Adrenal gland (tissue), 9 donors: ENCODE measurements at regions not wholly inside any gene's neighbourhood (a gene's known extent, or its start where the extent isn't known, plus 50 kb on each side); places are given as distances from the start of the nearest gene placed in this dataset.

Source experiments
- DNase-seq, 7 donors: peaks; one replicate each; pipeline ENCODE4 v3.0.0-alpha.2; 2019 to 2020
- H3K27ac ChIP-seq, 5 donors: fragments of 200-600 bp; sonication (generic) in 4 of 5; 1 replicate in 3 of 5; 2 replicates in 2 of 5; pipeline versions ENCODE4 v1.5.1 to v1.8.0; 2016 to 2020; ENCODE audit warnings: mild to moderate bottlenecking in 1 of 5
- H3K27me3 ChIP-seq: fragments of 200-600 bp; 2 replicates; pipeline ENCODE4 v1.8.0; 2021
- H3K36me3 ChIP-seq, 2 donors: fragments of 200-600 bp; replicated peaks in 1 of 2; 1 replicate in 1 of 2; 2 replicates in 1 of 2; pipeline versions ENCODE4 v1.5.1 to v1.8.0; 2018 to 2022
- H3K4me1 ChIP-seq, 2 donors: fragments of 200-600 bp; replicated peaks in 1 of 2; 1 replicate in 1 of 2; 2 replicates in 1 of 2; pipeline versions ENCODE4 v1.5.1 to v1.8.0; 2018 to 2021
- H3K4me3 ChIP-seq, 4 donors: fragments of 200-600 bp; sonication (generic) in 3 of 4; one replicate each; pipeline ENCODE4 v1.5.1; 2016 to 2018
- H3K9me3 ChIP-seq, 3 donors: fragments of 200-600 bp; sonication (generic) in 1 of 3; replicated peaks in 1 of 3; 1 replicate in 2 of 3; 2 replicates in 1 of 3; pipeline versions ENCODE4 v1.5.1 to v1.8.0; 2016 to 2021
- CTCF ChIP-seq, 6 experiments: fragments of 450-650 bp in 4 of 6; fragments of 200-600 bp in 2 of 6; sonication (generic) in 1 of 6; IDR thresholded peaks; 1 replicate in 5 of 6; 2 replicates in 1 of 6; pipeline versions ENCODE4 v1.5.1 to v1.8.0; 2016 to 2021; ENCODE audit warnings: antibody characterized with exemption in 6 of 6, mild to moderate bottlenecking in 2 of 6, moderate library complexity in 1 of 6
- POLR2A ChIP-seq, 2 donors: fragments of 450-650 bp; IDR thresholded peaks; one replicate each; pipeline ENCODE4 v1.6.1; 2017; ENCODE audit warnings: antibody characterized with exemption in 2 of 2, mild to moderate bottlenecking in 2 of 2, moderate library complexity in 1 of 2
- WGBS, 4 donors: extraction: QIAGEN DNeasy Blood & Tissue Kit in 2 of 4; methylation state at CpG; one replicate each; pipeline versions ENCODE4 v1.1.5 to v1.1.7; 2013 to 2017; 5-methylcytosine and 5-hydroxymethylcytosine counted together
- intact Hi-C, 2 donors: fragments of 100-400 bp; cut with DNase I; formaldehyde crosslinking; loops; one replicate each; pipeline versions ENCODE4 v1.14.1 to v1.15.0; 2022 to 2023
- donor health status: healthy with polysubstance abuse.
- donor health status: Bipolar disorder and iron deficiency.
- donor health status: DM: yes; HTN: yes; CAD: no.
- donor health status: DM: no; HTN: no; CAD: no.
- donor health status: DM: no; HTN: no; CAD: no.

- H3K4me3 ChIP-seq: no peak overlapping the region
- no peak for DNase-seq
- WGBS, 4 donors: 76 to 88% (median 80%) methylated on average over 2 of the region's 2 CpGs
- no peaks in the 10 kb centered on the region for H3K9me3 ChIP-seq
- H3K27ac ChIP-seq: no peak overlapping the region
- intact Hi-C loops: no loop called here
- TF ChIP-seq POLR2A (IDR thresholded peaks at IDR 0.05): no peak
- no peak for TF ChIP-seq CTCF (IDR thresholded peaks at IDR 0.05)
- no peaks in the 10 kb centered on the region for H3K4me1 ChIP-seq
- no peaks in the 10 kb centered on the region for H3K36me3 ChIP-seq
- no peaks in the 10 kb centered on the region for H3K27me3 ChIP-seq
Observed at GRCh38 chr18:61697306-61697909, 195.4 kb downstream of the RNF152 start.

GRCh38 chr18:61694236-61694635 lies 198.6 kb downstream of the RNF152 start:
- H3K27me3 ChIP-seq: no peaks in the 10 kb centered on the region
- H3K4me1 ChIP-seq: no peaks in the 10 kb centered on the region
- no peak overlapping the region for H3K27ac ChIP-seq
- TF ChIP-seq POLR2A (IDR thresholded peaks at IDR 0.05) (no peak), CTCF (IDR thresholded peaks at IDR 0.05) (no peak)
- no peaks in the 10 kb centered on the region for H3K36me3 ChIP-seq
- intact Hi-C loops: no loop called here
- H3K4me3 ChIP-seq: no peak overlapping the region
- H3K9me3 ChIP-seq: no peaks in the 10 kb centered on the region
- DNase-seq: no peak
- 85 to 93% (median 91%) methylated on average over 3 of the region's 3 CpGs for WGBS, 4 donors

- Histone ChIP-seq H3K27me3 (no peaks in the 10 kb centered on the region), H3K27ac (no peak overlapping the region), H3K4me3 (no peak overlapping the region), H3K4me1 (no peaks in the 10 kb centered on the region), H3K9me3 (no peaks in the 10 kb centered on the region), H3K36me3 (no peaks in the 10 kb centered on the region)
- no peak for TF ChIP-seq CTCF (IDR thresholded peaks at IDR 0.05)
- TF ChIP-seq POLR2A (IDR thresholded peaks at IDR 0.05): no peak
- intact Hi-C loops: no loop called here
- DNase-seq: no peak
- WGBS, 4 donors: 82 to 90% (median 88%) methylated on average over 5 of the region's 5 CpGs
Observed at GRCh38 chr18:61690418-61691138, 202.2 kb downstream of the RNF152 start.

GRCh38 chr18:61687317-61687716 lies 205.5 kb downstream of the RNF152 start:
- H3K36me3 ChIP-seq: no peaks in the 10 kb centered on the region
- H3K9me3 ChIP-seq: no peaks in the 10 kb centered on the region
- H3K4me3 ChIP-seq: no peak overlapping the region
- intact Hi-C loops: no loop called here
- H3K4me1 ChIP-seq: no peaks in the 10 kb centered on the region
- WGBS, 4 donors: 91 to 95% (median 92%) methylated on average over 8 of the region's 8 CpGs
- no peaks in the 10 kb centered on the region for H3K27me3 ChIP-seq
- TF ChIP-seq POLR2A (IDR thresholded peaks at IDR 0.05): no peak
- TF ChIP-seq CTCF (IDR thresholded peaks at IDR 0.05): no peak
- H3K27ac ChIP-seq: no peak overlapping the region
- no peak for DNase-seq
